Astrocyte of the spinal cord (primary cell): ENCODE measurements at regions not wholly inside any gene's neighbourhood (a gene's known extent, or its start where the extent isn't known, plus 50 kb on each side); places are given as distances from the start of the nearest gene placed in this dataset.

Experiments
- DNase-seq: peaks from one replicate; pipeline ENCODE4 v3.0.0; 2011; ENCODE audit warnings: low read depth, low spot score
- H3K4me3 ChIP-seq: 2 replicates; pipeline ENCODE4 v1.5.1; 2011; ENCODE audit warnings: low read depth, mild to moderate bottlenecking, low read length, moderate library complexity
- in situ Hi-C: cut with HindIII; loops from 2 replicates; pipeline ENCODE4 v1.10.0; 2017; ENCODE audit warnings: low sequenced_read_pairs
- TF ChIP-seq, protein P1 (sequence below): IDR thresholded peaks from 2 replicates; pipeline ENCODE4 v1.5.1; 2012; ENCODE audit warnings: low read depth, mild to moderate bottlenecking, low read length, inconsistent platforms

DNA sequence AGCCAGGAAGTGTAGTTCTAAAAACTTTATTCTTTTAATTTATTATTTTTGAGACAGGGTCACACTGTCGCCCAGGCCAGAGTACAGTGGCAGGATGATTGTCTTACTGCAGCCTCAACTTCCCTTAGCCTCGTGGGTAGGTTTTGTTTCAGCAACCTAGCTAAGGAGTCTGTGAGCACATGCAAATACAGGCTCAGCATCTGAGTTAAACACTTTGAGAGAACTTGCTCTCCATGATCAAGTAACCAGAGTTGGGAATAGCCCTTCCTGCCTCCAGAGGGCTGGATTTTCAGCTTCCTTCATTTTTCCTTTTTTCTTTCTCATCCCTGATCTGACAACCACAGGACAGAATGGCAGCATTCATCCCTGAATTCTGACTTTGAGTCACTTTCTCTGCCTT, 871.3 kb downstream of the GALC start:
- no peak for DNase-seq
- TF ChIP-seq, protein P1, sequence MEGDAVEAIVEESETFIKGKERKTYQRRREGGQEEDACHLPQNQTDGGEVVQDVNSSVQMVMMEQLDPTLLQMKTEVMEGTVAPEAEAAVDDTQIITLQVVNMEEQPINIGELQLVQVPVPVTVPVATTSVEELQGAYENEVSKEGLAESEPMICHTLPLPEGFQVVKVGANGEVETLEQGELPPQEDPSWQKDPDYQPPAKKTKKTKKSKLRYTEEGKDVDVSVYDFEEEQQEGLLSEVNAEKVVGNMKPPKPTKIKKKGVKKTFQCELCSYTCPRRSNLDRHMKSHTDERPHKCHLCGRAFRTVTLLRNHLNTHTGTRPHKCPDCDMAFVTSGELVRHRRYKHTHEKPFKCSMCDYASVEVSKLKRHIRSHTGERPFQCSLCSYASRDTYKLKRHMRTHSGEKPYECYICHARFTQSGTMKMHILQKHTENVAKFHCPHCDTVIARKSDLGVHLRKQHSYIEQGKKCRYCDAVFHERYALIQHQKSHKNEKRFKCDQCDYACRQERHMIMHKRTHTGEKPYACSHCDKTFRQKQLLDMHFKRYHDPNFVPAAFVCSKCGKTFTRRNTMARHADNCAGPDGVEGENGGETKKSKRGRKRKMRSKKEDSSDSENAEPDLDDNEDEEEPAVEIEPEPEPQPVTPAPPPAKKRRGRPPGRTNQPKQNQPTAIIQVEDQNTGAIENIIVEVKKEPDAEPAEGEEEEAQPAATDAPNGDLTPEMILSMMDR: no peak
- in situ Hi-C loops: no loop called here
- no peak overlapping the region for H3K4me3 ChIP-seq

DNA sequence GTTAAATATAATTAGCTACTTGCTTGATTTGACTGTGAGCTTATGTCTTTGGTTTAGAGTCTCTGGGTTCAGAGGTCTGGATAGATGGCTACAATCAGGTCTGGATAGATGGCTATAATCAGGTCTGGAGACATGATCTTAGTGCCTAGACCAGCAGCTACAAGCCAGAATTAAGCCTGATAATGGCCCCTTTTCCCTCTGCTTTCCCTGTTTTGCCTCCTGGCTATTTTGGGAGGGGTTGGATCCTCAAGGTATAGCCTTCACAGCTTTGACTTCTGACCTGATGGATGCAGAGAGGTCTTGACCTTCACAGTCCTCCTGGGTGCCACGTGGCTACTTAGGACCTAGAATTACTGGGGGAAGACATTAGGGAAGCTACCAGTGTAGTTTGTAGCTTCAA, 877.7 kb downstream of the GALC start:
- no peak overlapping the region for H3K4me3 ChIP-seq
- DNase-seq: no peak
- TF ChIP-seq, protein P1: no peak
- in situ Hi-C loops: no loop called here

DNA sequence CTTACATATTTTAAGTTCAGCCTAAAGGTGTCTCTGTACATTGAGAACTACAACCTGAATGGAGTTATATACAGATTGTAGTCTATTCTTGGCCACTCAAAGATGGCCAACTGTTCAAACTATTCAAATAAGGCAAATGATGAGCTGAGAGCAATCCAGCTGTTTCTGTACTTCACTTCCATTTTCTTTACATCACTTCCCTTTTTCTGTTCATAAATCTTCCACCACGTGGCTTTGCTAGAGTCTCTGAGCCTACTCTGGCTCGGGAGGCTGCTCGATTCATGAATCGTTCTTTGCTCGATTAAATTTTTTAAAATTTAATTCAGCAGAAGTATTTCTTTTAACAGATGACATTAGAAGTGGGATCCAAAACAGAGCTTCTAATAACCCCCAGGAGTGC, 879.7 kb downstream of the GALC start:
- in situ Hi-C loops: no loop called here
- no peak for DNase-seq
- no peak overlapping the region for H3K4me3 ChIP-seq
- TF ChIP-seq, protein P1: no peak

DNA sequence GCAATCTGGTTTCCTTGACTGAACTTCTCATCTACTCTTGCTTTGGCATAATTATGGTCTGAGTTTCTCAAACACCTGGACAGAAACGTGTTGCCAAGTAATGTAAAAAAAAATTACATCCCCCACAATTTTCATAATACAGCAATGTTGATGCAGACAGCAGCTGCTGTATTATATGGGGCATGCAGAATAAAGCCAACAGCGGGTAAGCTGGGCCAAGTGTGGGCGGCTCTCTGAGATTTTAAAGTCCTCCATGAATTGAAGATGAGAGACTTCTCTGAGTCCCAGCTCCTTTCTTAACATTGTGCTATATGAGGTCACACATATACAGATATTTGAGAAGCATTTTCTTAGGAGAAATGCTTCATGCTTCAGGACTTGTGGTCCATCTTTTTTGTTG, 881.2 kb downstream of the GALC start:
- no peak overlapping the region for H3K4me3 ChIP-seq
- in situ Hi-C loops: no loop called here
- TF ChIP-seq, protein P1: no peak
- DNase-seq: no peak

DNA sequence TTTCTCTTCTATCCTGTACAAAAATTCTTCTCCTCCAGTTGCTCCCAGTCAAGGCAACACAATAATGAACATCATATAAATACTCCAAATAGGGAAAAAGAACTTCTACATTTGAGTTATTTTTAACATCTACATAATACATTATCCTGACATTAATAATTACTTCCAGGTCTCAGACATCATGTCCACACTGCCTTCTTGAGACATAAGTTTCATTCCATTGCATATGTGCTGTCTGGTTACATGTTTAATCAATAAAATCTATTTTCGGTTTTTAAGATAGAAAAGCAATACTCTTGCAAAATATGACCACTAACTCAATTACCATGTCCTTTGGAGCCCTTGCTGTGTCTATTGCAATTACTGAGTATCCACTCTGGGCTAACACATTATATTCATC, 881.9 kb downstream of the GALC start:
- TF ChIP-seq, protein P1: no peak
- in situ Hi-C loops: no loop called here
- no peak for DNase-seq

DNA sequence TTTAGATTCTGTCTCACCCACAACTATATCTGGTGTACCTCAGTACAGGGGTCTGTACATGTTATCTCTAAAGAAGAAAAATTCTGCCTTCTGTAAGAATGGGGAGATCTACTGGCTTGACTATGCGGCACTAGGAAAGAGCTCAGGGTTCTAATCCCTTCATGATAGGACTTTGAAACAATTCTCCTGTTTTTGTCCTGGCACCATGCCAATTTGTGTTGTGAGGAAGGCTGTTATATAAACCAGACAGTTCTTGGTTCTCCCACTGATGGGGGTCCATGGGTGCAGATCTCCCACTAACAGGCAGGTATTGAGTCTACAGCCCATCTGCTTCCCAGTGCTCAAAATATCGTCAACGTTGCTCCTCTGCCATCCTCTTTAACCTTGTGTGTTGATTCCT, 883.7 kb downstream of the GALC start:
- in situ Hi-C loops: no loop called here
- no peak overlapping the region for H3K4me3 ChIP-seq
- DNase-seq: peak; percentile 8
- TF ChIP-seq, protein P1: no peak

More for the DNA sequence above, 881.9 kb downstream of the GALC start:
- no peak overlapping the region for H3K4me3 ChIP-seq

DNA sequence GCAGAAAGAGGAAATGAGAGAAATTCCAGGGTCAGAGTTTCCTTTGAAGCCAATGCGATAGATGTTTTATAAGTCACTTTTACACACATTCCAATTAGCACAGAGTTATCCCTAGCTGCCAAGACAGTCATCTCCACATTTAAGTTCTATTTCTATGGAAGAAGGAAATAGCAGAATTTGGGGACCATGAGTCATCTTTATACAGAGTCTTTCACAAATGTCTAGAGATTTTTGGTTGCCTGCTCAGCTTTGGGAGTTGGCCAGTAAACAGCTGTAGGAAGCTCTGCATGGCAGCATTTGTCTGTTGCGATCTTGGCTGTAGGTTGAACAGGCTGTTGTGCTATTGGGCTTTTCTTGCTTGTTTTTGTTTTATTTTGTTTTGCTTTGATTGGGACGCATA, 884.3 kb downstream of the GALC start:
- in situ Hi-C loops: no loop called here
- TF ChIP-seq, protein P1: no peak
- peak; percentile 83 for DNase-seq

More for the DNA sequence above, 884.3 kb downstream of the GALC start:
- H3K4me3 ChIP-seq: no peak overlapping the region
